ENCODE measurements at regions not wholly inside any gene's neighbourhood (a gene's known extent, or its start where the extent isn't known, plus 50 kb on each side); places are given as distances from the start of the nearest gene placed in this dataset.
A peak's percentile ranks its signal among the peaks of the same experiment; 100 is the strongest.
"Not testable (repeated sequence)": the region's sequence is repeated elsewhere in the genome, so short reads cannot be mapped to it uniquely, and the experiment has no call there.

GRCh38 chr10:26919156-26919860, 58.5 kb upstream of the ABI1 start:
- TF ChIP-seq EP300 (IDR thresholded peaks at IDR 0.05; ENCODE audit: borderline replicate concordance) (0 out of 2 replicates have a peak, but pooled peaks have one; percentile 31), NFIC (IDR thresholded peaks at IDR 0.05) (peak; percentile 39), CEBPB (IDR thresholded peaks at IDR 0.05) (peak; percentile 42), TCF12 (IDR thresholded peaks at IDR 0.05; ENCODE audit: low read depth) (0 out of 2 replicates have a peak, but pooled peaks have one; percentile 31), TEAD4 (IDR thresholded peaks at IDR 0.05) (peak; percentile 44; the same call in 1 of the 2 replicates)
- not testable (repeated sequence) for TF ChIP-seq REST (IDR thresholded peaks at IDR 0.05; ENCODE audit: low read depth); CREB1 (IDR thresholded peaks at IDR 0.05; ENCODE audit: low read depth); TAF1 (IDR thresholded peaks at IDR 0.05; ENCODE audit: low read depth); RAD21 (IDR thresholded peaks at IDR 0.05; ENCODE audit: low read depth); USF1 (IDR thresholded peaks at IDR 0.05); YY1 (IDR thresholded peaks at IDR 0.05; ENCODE audit: low read depth); EGR1 (IDR thresholded peaks at IDR 0.05)
